ENCODE measurements at regions not wholly inside any gene's neighbourhood (a gene's known extent, or its start where the extent isn't known, plus 50 kb on each side); places are given as distances from the start of the nearest gene placed in this dataset.

DNA sequence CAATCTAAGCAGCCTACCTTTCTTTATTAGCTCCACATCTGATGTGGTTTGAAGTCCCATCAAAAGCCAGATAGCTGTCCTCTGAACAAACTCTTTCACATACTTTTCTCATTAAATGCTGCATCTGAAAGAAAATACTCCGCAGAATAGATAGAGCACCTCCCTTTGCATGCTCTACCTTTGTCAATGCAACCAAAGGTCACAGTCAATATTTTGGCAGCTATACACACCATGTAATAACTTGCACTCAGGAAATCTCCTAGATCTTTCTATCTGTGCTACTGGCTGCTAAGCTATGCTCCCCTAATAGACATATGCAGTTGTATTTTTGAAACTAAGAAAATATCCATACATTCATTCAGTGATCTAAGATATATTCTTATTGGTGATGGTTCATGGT is 204.8 kb upstream of the ARRDC4 start:
- TF ChIP-seq SIN3A (IDR thresholded peaks at IDR 0.05; ENCODE audit: borderline replicate concordance, insufficient read depth, low read length) (no peak), POLR2AphosphoS5 (IDR thresholded peaks at IDR 0.05; ENCODE audit: low read depth, low read length) (no peak), TAF1 (IDR thresholded peaks at IDR 0.05; ENCODE audit: borderline replicate concordance, insufficient read depth, low read length) (no peak), FOXP2 (optimal IDR thresholded peaks at IDR 0.05; ENCODE audit: borderline replicate concordance, extremely low read depth, extremely low read length, insufficient read depth) (no peak)
- TF ChIP-seq, protein P1, sequence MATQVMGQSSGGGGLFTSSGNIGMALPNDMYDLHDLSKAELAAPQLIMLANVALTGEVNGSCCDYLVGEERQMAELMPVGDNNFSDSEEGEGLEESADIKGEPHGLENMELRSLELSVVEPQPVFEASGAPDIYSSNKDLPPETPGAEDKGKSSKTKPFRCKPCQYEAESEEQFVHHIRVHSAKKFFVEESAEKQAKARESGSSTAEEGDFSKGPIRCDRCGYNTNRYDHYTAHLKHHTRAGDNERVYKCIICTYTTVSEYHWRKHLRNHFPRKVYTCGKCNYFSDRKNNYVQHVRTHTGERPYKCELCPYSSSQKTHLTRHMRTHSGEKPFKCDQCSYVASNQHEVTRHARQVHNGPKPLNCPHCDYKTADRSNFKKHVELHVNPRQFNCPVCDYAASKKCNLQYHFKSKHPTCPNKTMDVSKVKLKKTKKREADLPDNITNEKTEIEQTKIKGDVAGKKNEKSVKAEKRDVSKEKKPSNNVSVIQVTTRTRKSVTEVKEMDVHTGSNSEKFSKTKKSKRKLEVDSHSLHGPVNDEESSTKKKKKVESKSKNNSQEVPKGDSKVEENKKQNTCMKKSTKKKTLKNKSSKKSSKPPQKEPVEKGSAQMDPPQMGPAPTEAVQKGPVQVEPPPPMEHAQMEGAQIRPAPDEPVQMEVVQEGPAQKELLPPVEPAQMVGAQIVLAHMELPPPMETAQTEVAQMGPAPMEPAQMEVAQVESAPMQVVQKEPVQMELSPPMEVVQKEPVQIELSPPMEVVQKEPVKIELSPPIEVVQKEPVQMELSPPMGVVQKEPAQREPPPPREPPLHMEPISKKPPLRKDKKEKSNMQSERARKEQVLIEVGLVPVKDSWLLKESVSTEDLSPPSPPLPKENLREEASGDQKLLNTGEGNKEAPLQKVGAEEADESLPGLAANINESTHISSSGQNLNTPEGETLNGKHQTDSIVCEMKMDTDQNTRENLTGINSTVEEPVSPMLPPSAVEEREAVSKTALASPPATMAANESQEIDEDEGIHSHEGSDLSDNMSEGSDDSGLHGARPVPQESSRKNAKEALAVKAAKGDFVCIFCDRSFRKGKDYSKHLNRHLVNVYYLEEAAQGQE (IDR thresholded peaks at IDR 0.05; ENCODE audit: insufficient read depth in 1 of 2, low read depth in 2 of 2, low read length in 2 of 2), result no peak

DNA sequence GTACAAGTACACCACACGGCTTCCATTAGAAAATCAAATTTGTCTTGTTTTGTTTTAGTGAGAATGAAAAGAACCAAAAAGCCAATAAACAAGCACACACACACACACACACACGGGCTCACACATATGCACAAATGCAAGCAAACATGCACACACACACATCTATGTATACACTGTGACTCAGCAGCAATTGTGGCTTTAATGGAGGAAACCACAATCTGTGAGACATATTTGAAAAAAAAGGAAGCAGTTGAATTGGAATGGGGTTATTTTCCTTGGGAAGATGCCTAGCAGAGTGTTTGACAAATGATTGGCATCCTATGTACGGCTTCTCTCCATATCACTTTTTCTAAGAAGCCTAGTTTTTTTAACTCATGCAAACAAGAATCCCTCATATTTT is 201.1 kb upstream of the ARRDC4 start:
- TF ChIP-seq FOXP2 (optimal IDR thresholded peaks at IDR 0.05; ENCODE audit: borderline replicate concordance, extremely low read depth, extremely low read length, insufficient read depth), result no peak
- no peak for TF ChIP-seq TAF1 (IDR thresholded peaks at IDR 0.05; ENCODE audit: borderline replicate concordance, insufficient read depth, low read length)
- TF ChIP-seq, protein P1 (IDR thresholded peaks at IDR 0.05; ENCODE audit: insufficient read depth in 1 of 2, low read depth in 2 of 2, low read length in 2 of 2), result no peak
- no peak for TF ChIP-seq SIN3A (IDR thresholded peaks at IDR 0.05; ENCODE audit: borderline replicate concordance, insufficient read depth, low read length)
- no peak for TF ChIP-seq POLR2AphosphoS5 (IDR thresholded peaks at IDR 0.05; ENCODE audit: low read depth, low read length)

DNA sequence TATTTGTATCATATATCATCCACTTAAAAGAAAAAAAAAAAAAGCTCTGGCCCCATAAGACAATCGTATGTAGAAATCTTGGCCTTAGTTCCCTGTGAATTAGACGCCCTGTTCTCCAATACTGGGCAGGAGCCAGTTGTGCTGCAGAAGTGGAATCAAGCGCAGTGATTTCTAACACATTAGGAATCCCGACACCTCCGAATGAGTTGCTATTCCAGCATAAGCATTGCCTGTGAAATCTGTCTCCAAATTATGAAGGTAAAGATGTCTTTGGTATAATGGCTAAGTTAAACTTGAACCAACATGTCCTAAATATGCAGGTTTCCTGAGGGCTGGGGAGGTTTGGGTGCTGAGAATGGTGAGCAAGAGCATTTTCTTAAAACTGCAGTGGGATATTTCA is 199.4 kb upstream of the ARRDC4 start:
- TF ChIP-seq POLR2AphosphoS5 (IDR thresholded peaks at IDR 0.05; ENCODE audit: low read depth, low read length), result no peak
- no peak for TF ChIP-seq TAF1 (IDR thresholded peaks at IDR 0.05; ENCODE audit: borderline replicate concordance, insufficient read depth, low read length)
- no peak for TF ChIP-seq SIN3A (IDR thresholded peaks at IDR 0.05; ENCODE audit: borderline replicate concordance, insufficient read depth, low read length)
- no peak for TF ChIP-seq FOXP2 (optimal IDR thresholded peaks at IDR 0.05; ENCODE audit: borderline replicate concordance, extremely low read depth, extremely low read length, insufficient read depth)
- TF ChIP-seq, protein P1 (IDR thresholded peaks at IDR 0.05; ENCODE audit: insufficient read depth in 1 of 2, low read depth in 2 of 2, low read length in 2 of 2), result no peak

DNA sequence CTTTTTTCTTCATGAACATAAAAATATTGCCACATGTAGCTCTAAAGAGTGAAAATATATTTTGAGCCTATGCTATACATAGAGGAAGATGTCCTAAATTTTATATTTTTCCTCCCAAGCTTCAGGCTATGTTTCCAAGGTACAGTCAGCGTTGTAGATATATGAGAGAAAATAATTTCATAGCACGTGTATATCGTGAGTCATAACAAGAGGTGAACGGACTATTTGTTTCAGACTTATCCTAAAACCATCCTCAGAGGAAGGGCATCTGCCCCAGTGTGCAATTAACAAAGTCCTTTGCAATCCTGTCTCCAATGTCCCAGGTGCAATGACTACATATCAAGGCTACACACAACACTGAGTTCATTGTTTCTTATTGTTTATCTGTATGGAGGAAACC is 177.3 kb upstream of the ARRDC4 start:
- TF ChIP-seq FOXP2 (optimal IDR thresholded peaks at IDR 0.05; ENCODE audit: borderline replicate concordance, extremely low read depth, extremely low read length, insufficient read depth) (no peak), TAF1 (IDR thresholded peaks at IDR 0.05; ENCODE audit: borderline replicate concordance, insufficient read depth, low read length) (no peak), POLR2AphosphoS5 (IDR thresholded peaks at IDR 0.05; ENCODE audit: low read depth, low read length) (no peak), SIN3A (IDR thresholded peaks at IDR 0.05; ENCODE audit: borderline replicate concordance, insufficient read depth, low read length) (no peak)
- TF ChIP-seq, protein P1 (IDR thresholded peaks at IDR 0.05; ENCODE audit: insufficient read depth in 1 of 2, low read depth in 2 of 2, low read length in 2 of 2), result no peak

DNA sequence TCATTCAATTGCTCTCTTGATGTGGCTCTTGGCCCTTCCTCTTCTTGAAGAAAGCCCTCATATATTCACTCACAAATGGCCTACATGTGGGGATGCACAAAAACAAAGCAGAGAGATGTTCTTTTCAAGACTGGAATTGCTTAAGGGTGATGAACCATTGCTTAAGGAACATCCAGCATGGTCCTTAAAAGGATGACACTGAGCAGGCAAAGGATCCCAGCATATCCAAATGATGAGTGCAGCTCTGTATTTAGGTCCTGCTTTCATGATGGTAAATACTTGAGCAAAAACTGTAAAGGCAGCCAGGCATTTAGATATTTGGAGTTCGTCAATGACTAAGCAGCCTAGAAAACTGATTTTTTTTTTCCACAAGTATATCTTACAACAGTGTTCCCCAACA is 173.8 kb upstream of the ARRDC4 start:
- TF ChIP-seq TAF1 (IDR thresholded peaks at IDR 0.05; ENCODE audit: borderline replicate concordance, insufficient read depth, low read length) (no peak), FOXP2 (optimal IDR thresholded peaks at IDR 0.05; ENCODE audit: borderline replicate concordance, extremely low read depth, extremely low read length, insufficient read depth) (no peak), POLR2AphosphoS5 (IDR thresholded peaks at IDR 0.05; ENCODE audit: low read depth, low read length) (no peak), SIN3A (IDR thresholded peaks at IDR 0.05; ENCODE audit: borderline replicate concordance, insufficient read depth, low read length) (no peak)
- TF ChIP-seq, protein P1 (IDR thresholded peaks at IDR 0.05; ENCODE audit: insufficient read depth in 1 of 2, low read depth in 2 of 2, low read length in 2 of 2), result no peak

Measured in PFSK-1 (cell line).